Activated CD4-positive, alpha-beta memory T cell treated with anti-CD3 and anti-CD28 coated beads for 36 hours (primary cell): ENCODE measurements at regions not wholly inside any gene's neighbourhood (a gene's known extent, or its start where the extent isn't known, plus 50 kb on each side); places are given as distances from the start of the nearest gene placed in this dataset.
"Not testable (repeated sequence)": the region's sequence is repeated elsewhere in the genome, so short reads cannot be mapped to it uniquely, and the experiment has no call there.

ENCODE experiments used
- CTCF ChIA-PET: fragments of 350-600 bp; sonication (Branson Sonifier 250); formaldehyde crosslinking; loops from one replicate; lab custom pipeline; 2021; ENCODE audit warnings: antibody characterized with exemption, inconsistent platforms; lab: Charles Lee
- POLR2A ChIA-PET: fragments of 350-600 bp; sonication (Branson Sonifier 250); formaldehyde crosslinking; loops from one replicate; lab custom pipeline; 2021; ENCODE audit warnings: antibody characterized with exemption; lab: Charles Lee
- DNase-seq: peaks from one replicate; pipeline ENCODE4 v3.0.0-alpha.2; 2020
- H3K27ac Mint-ChIP-seq: one replicate; pipeline ENCODE4 v1.8.0; 2021; ENCODE audit warnings: mixed read lengths
- H3K27me3 Mint-ChIP-seq: one replicate; pipeline ENCODE4 v1.8.0; 2021; ENCODE audit warnings: mixed read lengths
- H3K36me3 Mint-ChIP-seq: one replicate; pipeline ENCODE4 v1.8.0; 2021; ENCODE audit warnings: mixed read lengths
- H3K4me1 Mint-ChIP-seq: one replicate; pipeline ENCODE4 v1.8.0; 2021; ENCODE audit warnings: low read depth, mixed read lengths
- H3K4me3 Mint-ChIP-seq: one replicate; pipeline ENCODE4 v1.8.0; 2021; ENCODE audit warnings: mild to moderate bottlenecking, mixed read lengths
- H3K9me3 Mint-ChIP-seq: one replicate; pipeline ENCODE4 v1.8.0; 2021; ENCODE audit warnings: mixed read lengths
- intact Hi-C: fragments of 100-400 bp; cut with micrococcal nuclease; formaldehyde crosslinking; loops from one replicate; pipeline ENCODE4 v1.15.1; 2023

GRCh38 chr2:111517050-111517720 lies 366.8 kb downstream of the ANAPC1 start:
- H3K4me1 Mint-ChIP-seq: peaks cover 12% of the 10 kb centered on the region
- peaks cover 23% of the 10 kb centered on the region for H3K27me3 Mint-ChIP-seq
- H3K4me3 Mint-ChIP-seq, DNase-seq, POLR2A ChIA-PET, H3K27ac Mint-ChIP-seq, H3K9me3 Mint-ChIP-seq, CTCF ChIA-PET, intact Hi-C loops: not testable (repeated sequence)
- peaks cover 11% of the 10 kb centered on the region for H3K36me3 Mint-ChIP-seq

DNA sequence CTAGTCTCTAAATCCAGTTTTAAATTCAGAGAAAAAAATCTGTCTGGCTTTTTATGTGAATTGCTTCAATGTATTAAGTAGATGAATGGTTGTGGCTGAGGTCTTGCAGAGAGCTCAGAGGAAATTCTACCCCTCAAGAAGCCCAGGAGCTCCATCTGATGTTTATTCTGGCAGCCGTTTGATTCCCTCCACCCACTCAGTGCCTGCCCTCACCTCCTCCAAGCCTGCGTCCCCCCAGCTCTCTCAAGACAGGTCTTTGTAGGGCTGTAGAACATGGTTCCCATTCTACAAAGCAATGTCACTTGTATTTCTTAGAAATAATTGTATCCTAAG lies 366.3 kb downstream of the ANAPC1 start:
- DNase-seq, POLR2A ChIA-PET: not testable (repeated sequence)
- peaks cover 25% of the 10 kb centered on the region for H3K27me3 Mint-ChIP-seq

DNA sequence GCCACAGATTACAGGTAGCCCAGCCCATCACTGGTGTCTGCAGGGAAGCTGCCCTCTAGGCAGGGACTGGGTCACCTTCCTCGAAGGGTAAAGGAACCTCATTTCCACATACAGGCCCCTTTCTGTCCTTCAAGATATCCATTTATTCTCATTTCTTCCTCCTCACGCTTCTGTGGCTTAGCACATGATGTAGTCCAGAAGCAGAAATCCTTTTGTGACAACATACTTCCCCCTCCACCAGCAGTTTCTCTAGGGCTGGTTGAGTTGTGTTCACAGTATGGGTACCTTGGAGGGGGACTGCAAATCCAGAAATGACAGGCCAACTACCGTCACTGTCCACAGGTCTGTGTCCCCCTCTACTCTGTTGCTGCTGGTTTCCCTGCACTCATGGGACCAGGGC lies 364.9 kb downstream of the ANAPC1 start:
- H3K9me3 Mint-ChIP-seq: no peaks in the 10 kb centered on the region
- no peak overlapping the region for H3K4me3 Mint-ChIP-seq
- peaks cover 27% of the 10 kb centered on the region for H3K27me3 Mint-ChIP-seq
- intact Hi-C loops: no loop called here
- peaks cover 8% of the 10 kb centered on the region for H3K36me3 Mint-ChIP-seq
- no peak for DNase-seq
- POLR2A ChIA-PET: no interaction called here
- no peak overlapping the region for H3K27ac Mint-ChIP-seq
- CTCF ChIA-PET: no interaction called here
- H3K4me1 Mint-ChIP-seq: peaks cover 8% of the 10 kb centered on the region

More for the DNA sequence above, 366.3 kb downstream of the ANAPC1 start:
- intact Hi-C loops, H3K9me3 Mint-ChIP-seq, CTCF ChIA-PET, H3K27ac Mint-ChIP-seq, H3K4me3 Mint-ChIP-seq: not testable (repeated sequence)
- H3K36me3 Mint-ChIP-seq: peaks cover 12% of the 10 kb centered on the region
- peaks cover 15% of the 10 kb centered on the region for H3K4me1 Mint-ChIP-seq

- DNase-seq: no peak
- no peak overlapping the region for H3K4me3 Mint-ChIP-seq
These were observed 361.7 kb downstream of the ANAPC1 start for GRCh38 chr2:111522231-111522768.

GRCh38 chr2:111523009-111523408 lies 361.0 kb downstream of the ANAPC1 start:
- Mint-ChIP-seq H3K9me3 (no peaks in the 10 kb centered on the region), H3K36me3 (peaks cover 6% of the 10 kb centered on the region), H3K4me1 (peaks cover 13% of the 10 kb centered on the region), H3K4me3 (no peak overlapping the region), H3K27me3 (peaks cover 26% of the 10 kb centered on the region), H3K27ac (no peak overlapping the region)
- ChIA-PET CTCF (no interaction called here), POLR2A (interaction anchor here (1.1 kb wide), 1 partner anchor 176 kb away, joined by 4 read pairs; no protein-coding TSS in a partner anchor)
- DNase-seq: no peak
- intact Hi-C loops: no loop called here

More at GRCh38 chr2:111522231-111522768, 361.7 kb downstream of the ANAPC1 start:
- Mint-ChIP-seq H3K4me1 (peaks cover 11% of the 10 kb centered on the region), H3K36me3 (peaks cover 6% of the 10 kb centered on the region), H3K27me3 (peaks cover 28% of the 10 kb centered on the region), H3K27ac (no peak overlapping the region), H3K9me3 (no peaks in the 10 kb centered on the region)
- CTCF ChIA-PET: no interaction called here
- POLR2A ChIA-PET: no interaction called here
- intact Hi-C loops: no loop called here

DNA sequence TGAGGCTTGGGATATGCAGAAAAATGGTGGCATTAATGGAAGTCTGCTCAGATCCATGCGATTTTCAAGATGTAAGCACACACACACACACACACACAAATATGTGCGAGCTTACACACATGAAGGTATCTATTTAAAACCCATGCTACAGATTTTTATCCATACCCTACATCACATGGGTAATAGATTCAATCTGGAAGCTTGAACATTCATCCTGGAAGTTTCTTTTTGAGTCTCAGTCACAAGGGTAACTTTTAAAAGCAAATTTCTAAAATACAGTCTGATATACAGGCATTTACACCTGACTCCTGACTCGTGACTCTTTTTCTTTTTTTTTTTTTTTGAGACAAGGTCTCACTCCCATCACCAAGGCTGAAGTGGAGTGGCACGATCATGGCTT lies 359.0 kb downstream of the ANAPC1 start:
- H3K36me3 Mint-ChIP-seq, intact Hi-C loops, CTCF ChIA-PET, DNase-seq, H3K4me3 Mint-ChIP-seq, H3K9me3 Mint-ChIP-seq, POLR2A ChIA-PET: not testable (repeated sequence)
- H3K27me3 Mint-ChIP-seq: peaks cover 24% of the 10 kb centered on the region
- H3K27ac Mint-ChIP-seq: peak overlapping the region; percentile 6
- H3K4me1 Mint-ChIP-seq: peaks cover 19% of the 10 kb centered on the region

GRCh38 chr2:111526041-111526639 lies 357.9 kb downstream of the ANAPC1 start:
- Mint-ChIP-seq H3K4me1 (peaks cover 23% of the 10 kb centered on the region), H3K27me3 (peaks cover 21% of the 10 kb centered on the region)
- H3K27ac Mint-ChIP-seq, H3K36me3 Mint-ChIP-seq, POLR2A ChIA-PET, CTCF ChIA-PET, H3K9me3 Mint-ChIP-seq, DNase-seq, H3K4me3 Mint-ChIP-seq, intact Hi-C loops: not testable (repeated sequence)

DNA sequence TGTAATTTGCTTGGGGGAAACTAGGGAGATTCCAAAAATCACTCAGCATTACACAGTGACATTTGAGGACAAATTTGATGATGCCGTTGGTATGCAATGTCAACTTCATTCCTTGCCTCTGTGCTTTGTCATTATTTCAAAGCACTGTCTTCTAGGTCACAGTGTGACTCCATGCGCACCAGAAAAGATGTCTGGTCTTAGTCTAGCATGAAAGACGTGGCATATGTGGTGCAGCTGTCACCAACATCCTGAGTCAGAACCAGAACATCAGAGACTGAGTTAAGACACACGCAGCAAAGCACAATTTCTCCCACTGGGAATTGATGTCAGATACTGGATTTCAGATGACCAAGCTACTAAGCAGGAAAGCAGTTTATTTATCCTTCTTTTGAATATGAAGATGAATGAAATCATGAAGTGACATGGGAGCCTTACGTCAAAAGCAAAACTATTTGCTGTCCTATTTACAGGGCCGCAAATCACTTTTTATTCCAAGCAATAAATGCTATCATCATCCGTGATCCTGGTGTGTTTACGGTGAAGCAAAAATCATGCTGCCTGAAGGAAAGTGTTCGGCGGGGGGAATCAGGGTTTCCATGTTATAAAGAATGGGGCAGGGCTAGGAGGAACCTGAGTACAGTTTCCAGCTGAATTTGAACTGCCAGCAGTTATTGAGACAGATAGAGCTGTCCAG lies 356.1 kb downstream of the ANAPC1 start:
- H3K4me3 Mint-ChIP-seq, H3K36me3 Mint-ChIP-seq, CTCF ChIA-PET, POLR2A ChIA-PET, H3K27ac Mint-ChIP-seq, DNase-seq, H3K9me3 Mint-ChIP-seq, intact Hi-C loops: not testable (repeated sequence)
- Mint-ChIP-seq H3K27me3 (peaks cover 11% of the 10 kb centered on the region), H3K4me1 (peaks cover 25% of the 10 kb centered on the region)

- DNase-seq, H3K9me3 Mint-ChIP-seq, intact Hi-C loops, H3K27ac Mint-ChIP-seq, H3K27me3 Mint-ChIP-seq, POLR2A ChIA-PET, H3K36me3 Mint-ChIP-seq, CTCF ChIA-PET, H3K4me3 Mint-ChIP-seq: not testable (repeated sequence)
- H3K4me1 Mint-ChIP-seq: peaks cover 30% of the 10 kb centered on the region
These were observed 355.0 kb downstream of the ANAPC1 start for GRCh38 chr2:111529022-111529421.

DNA sequence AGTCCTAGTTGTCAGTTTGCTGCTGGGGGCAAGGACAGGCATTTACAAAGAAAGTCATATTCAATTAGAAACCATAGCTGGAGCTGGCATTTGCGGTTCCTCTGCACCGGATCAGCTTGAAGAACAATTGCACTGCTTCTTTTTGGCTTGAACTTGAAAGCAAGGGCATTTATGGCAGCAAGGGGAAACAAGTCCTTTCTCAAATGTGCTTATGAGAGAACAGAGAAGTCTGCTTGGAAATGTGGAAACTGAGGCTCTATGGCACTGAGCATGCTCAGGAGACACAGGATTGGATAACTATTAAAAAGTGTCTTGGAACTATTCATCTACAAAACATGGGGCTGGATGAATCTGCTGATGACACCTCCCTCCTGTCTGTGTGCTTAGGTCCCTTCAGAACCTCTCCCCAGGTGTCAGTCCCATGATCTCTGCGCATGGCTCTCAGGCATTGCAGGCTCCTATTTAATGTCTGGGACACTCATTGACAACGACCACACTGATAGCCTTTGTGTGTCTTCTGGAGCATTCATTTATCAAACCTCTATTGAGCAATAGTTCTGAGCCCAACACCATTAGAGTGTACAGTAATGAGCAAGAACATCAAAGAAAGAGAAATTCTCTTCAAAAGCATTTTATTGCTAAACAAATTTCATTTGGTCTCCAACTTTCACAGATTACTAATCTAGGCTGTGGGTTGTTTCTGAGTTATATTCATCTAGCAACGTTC lies 353.6 kb downstream of the ANAPC1 start:
- H3K27me3 Mint-ChIP-seq, CTCF ChIA-PET, H3K9me3 Mint-ChIP-seq, H3K4me3 Mint-ChIP-seq, H3K36me3 Mint-ChIP-seq, intact Hi-C loops, POLR2A ChIA-PET: not testable (repeated sequence)
- peaks cover 36% of the 10 kb centered on the region for H3K4me1 Mint-ChIP-seq
- DNase-seq: peak; percentile 24
- H3K27ac Mint-ChIP-seq: peak overlapping the region; percentile 42

DNA sequence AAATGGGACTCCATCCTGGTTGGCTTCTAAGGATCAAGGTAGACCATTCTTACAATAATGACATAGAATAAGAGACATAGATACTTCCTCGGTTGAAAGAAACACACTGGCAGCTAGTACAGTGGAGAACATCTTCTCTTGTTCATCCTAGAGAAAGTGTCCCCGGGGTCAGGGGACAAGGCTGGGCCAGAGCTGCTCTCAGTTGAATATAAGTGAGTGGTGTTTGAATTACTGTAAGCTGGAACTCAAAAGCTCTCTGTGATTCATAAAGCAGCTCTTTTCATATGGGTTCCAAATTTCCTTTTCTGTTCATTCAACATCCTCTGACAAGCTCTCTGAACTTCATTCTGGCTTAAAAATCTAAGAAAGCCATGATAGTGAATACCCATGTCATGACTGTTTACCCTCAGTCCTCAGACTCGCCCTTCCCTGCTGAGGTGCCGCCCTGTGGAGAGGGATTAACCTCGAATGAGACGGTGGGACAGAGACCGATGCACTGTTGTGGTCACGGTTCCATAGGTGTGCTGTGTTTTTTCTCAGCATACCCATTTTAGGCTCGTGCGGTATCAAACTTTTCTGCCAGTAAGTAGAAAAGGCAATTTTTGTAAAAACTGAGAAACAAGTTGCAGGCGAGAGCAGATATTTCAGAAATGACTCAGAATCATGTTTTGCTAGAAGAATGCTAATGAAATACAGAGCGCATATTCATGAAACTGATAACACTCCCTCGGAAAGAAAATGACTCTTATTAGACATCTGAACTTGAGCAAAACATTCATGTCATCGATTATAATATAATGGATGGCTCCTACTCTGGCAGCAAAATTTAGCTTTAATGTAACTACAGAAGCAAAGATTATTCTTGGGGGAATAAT lies 351.1 kb downstream of the ANAPC1 start:
- H3K36me3 Mint-ChIP-seq, H3K9me3 Mint-ChIP-seq, POLR2A ChIA-PET, intact Hi-C loops, CTCF ChIA-PET: not testable (repeated sequence)
- Mint-ChIP-seq H3K27me3 (peaks cover 20% of the 10 kb centered on the region), H3K27ac (peak overlapping the region; percentile 91), H3K4me3 (peak overlapping the region; percentile 48), H3K4me1 (peaks cover 40% of the 10 kb centered on the region)
- peak; percentile 34 for DNase-seq
